GM18508 (cell line): ENCODE measurements at regions not wholly inside any gene's neighbourhood (a gene's known extent, or its start where the extent isn't known, plus 50 kb on each side); places are given as distances from the start of the nearest gene placed in this dataset.

Experiments
- ATAC-seq: cut with Tn5 transposase; IDR thresholded peaks from one replicate; pipeline ENCODE4 v1.9.1; 2021; ENCODE audit warnings: moderate number of reproducible peaks; ENCODE audit not compliant: insufficient read depth, unreplicated experiment

GRCh38 chr4:23220911-23221310 is 528.2 kb downstream of the GBA3 start:
- no peak for ATAC-seq

GRCh38 chr4:23219779-23220408 is 527.2 kb downstream of the GBA3 start:
- no peak for ATAC-seq

GRCh38 chr4:23213198-23213597 is 520.5 kb downstream of the GBA3 start:
- no peak for ATAC-seq

- no peak for ATAC-seq
These were observed 519.8 kb downstream of the GBA3 start for GRCh38 chr4:23212558-23212957.

- no peak for ATAC-seq
These were observed 514.3 kb downstream of the GBA3 start for GRCh38 chr4:23207059-23207458.

- no peak for ATAC-seq
These were observed 510.0 kb downstream of the GBA3 start for GRCh38 chr4:23202712-23203247.

- no peak for ATAC-seq
These were observed 502.0 kb downstream of the GBA3 start for GRCh38 chr4:23194751-23195150.

GRCh38 chr4:23174179-23174578 is 481.4 kb downstream of the GBA3 start:
- no peak for ATAC-seq

GRCh38 chr4:23171976-23172375 is 479.2 kb downstream of the GBA3 start:
- no peak for ATAC-seq

GRCh38 chr4:23169608-23170311 is 477.0 kb downstream of the GBA3 start:
- no peak for ATAC-seq

GRCh38 chr4:23166919-23167318 is 474.2 kb downstream of the GBA3 start:
- ATAC-seq = no peak

GRCh38 chr4:23166407-23166806 is 473.7 kb downstream of the GBA3 start:
- ATAC-seq = no peak

GRCh38 chr4:23165669-23166068 is 472.9 kb downstream of the GBA3 start:
- ATAC-seq = no peak

- no peak for ATAC-seq
These were observed 471.1 kb downstream of the GBA3 start for GRCh38 chr4:23163647-23164436.

- ATAC-seq = no peak
These were observed 469.5 kb downstream of the GBA3 start for GRCh38 chr4:23162275-23162674.

GRCh38 chr4:23161787-23162186 is 469.1 kb downstream of the GBA3 start:
- no peak for ATAC-seq

GRCh38 chr4:23153076-23153475 is 460.3 kb downstream of the GBA3 start:
- no peak for ATAC-seq

GRCh38 chr4:23149815-23150214 is 457.1 kb downstream of the GBA3 start:
- ATAC-seq = no peak

- no peak for ATAC-seq
These were observed 452.0 kb downstream of the GBA3 start for GRCh38 chr4:23144707-23145106.

- no peak for ATAC-seq
These were observed 443.3 kb downstream of the GBA3 start for GRCh38 chr4:23135792-23136645.
